ENCODE measurements at regions not wholly inside any gene's neighbourhood (a gene's known extent, or its start where the extent isn't known, plus 50 kb on each side); places are given as distances from the start of the nearest gene placed in this dataset.
A peak's percentile ranks its signal among the peaks of the same experiment; 100 is the strongest.

GRCh38 chr2:12795851-12796250 is 79.1 kb downstream of the TRIB2 start:
- no peak overlapping the region for H3K27ac ChIP-seq (ENCODE audit: insufficient read depth, low read length)
- no peak overlapping the region for H2AFZ ChIP-seq (ENCODE audit: low read length)
- no peaks in the 10 kb centered on the region for H3K27me3 ChIP-seq (ENCODE audit: control insufficient read depth, insufficient read depth, low read length)
- no peaks in the 10 kb centered on the region for H3K9me3 ChIP-seq (ENCODE audit: control insufficient read depth, insufficient read depth, low read depth, low read length)
- no peak overlapping the region for H3K4me3 ChIP-seq (replicated peaks in 1 of 4; ENCODE audit: control extremely low read depth in 1 of 4, insufficient read depth in 1 of 4, low read depth in 3 of 4, low read length in 4 of 4)
- H4K20me1 ChIP-seq (ENCODE audit: control insufficient read depth, extremely low read depth, insufficient read depth, low read length): no peaks in the 10 kb centered on the region
- no peak overlapping the region for H3K4me2 ChIP-seq (ENCODE audit: extremely low read depth, insufficient read depth, low read length)
- DNase-seq (ENCODE audit: low read depth in 2 of 2): peak in 1 of 2 donors; percentile 25
- H3K36me3 ChIP-seq (ENCODE audit: control insufficient read depth, insufficient read depth, low read length): no peaks in the 10 kb centered on the region
- no peaks in the 10 kb centered on the region for H3K4me1 ChIP-seq (ENCODE audit: control insufficient read depth, extremely low read depth, insufficient read depth, low read length)
- no peaks in the 10 kb centered on the region for H3K79me2 ChIP-seq (ENCODE audit: control insufficient read depth, insufficient read depth, low read length)
- no peak for TF ChIP-seq EZH2 (IDR thresholded peaks at IDR 0.05; ENCODE audit: low read length, missing control alignments)
- no peak for TF ChIP-seq CTCF (conservative IDR thresholded peaks at IDR 0.05 in 1 of 2, IDR thresholded peaks at IDR 0.05 in 1 of 2; ENCODE audit: low read depth in 1 of 2, low read length in 2 of 2)
- no peak overlapping the region for H3K9ac ChIP-seq (ENCODE audit: insufficient read depth, low read length)

- no peak overlapping the region for H3K27ac ChIP-seq (ENCODE audit: insufficient read depth, low read length)
- H3K4me2 ChIP-seq (ENCODE audit: extremely low read depth, insufficient read depth, low read length): no peak overlapping the region
- H3K4me3 ChIP-seq (replicated peaks in 1 of 4; ENCODE audit: control extremely low read depth in 1 of 4, insufficient read depth in 1 of 4, low read depth in 3 of 4, low read length in 4 of 4): no peak overlapping the region
- no peaks in the 10 kb centered on the region for H4K20me1 ChIP-seq (ENCODE audit: control insufficient read depth, extremely low read depth, insufficient read depth, low read length)
- no peaks in the 10 kb centered on the region for H3K9me3 ChIP-seq (ENCODE audit: control insufficient read depth, insufficient read depth, low read depth, low read length)
- no peak overlapping the region for H2AFZ ChIP-seq (ENCODE audit: low read length)
- peak; percentile 36 to 86 for DNase-seq (ENCODE audit: low read depth in 2 of 2)
- H3K79me2 ChIP-seq (ENCODE audit: control insufficient read depth, insufficient read depth, low read length): no peaks in the 10 kb centered on the region
- H3K9ac ChIP-seq (ENCODE audit: insufficient read depth, low read length): no peak overlapping the region
- TF ChIP-seq EZH2 (IDR thresholded peaks at IDR 0.05; ENCODE audit: low read length, missing control alignments): no peak
- no peak for TF ChIP-seq CTCF (conservative IDR thresholded peaks at IDR 0.05 in 1 of 2, IDR thresholded peaks at IDR 0.05 in 1 of 2; ENCODE audit: low read depth in 1 of 2, low read length in 2 of 2)
- H3K36me3 ChIP-seq (ENCODE audit: control insufficient read depth, insufficient read depth, low read length): no peaks in the 10 kb centered on the region
- no peaks in the 10 kb centered on the region for H3K27me3 ChIP-seq (ENCODE audit: control insufficient read depth, insufficient read depth, low read length)
- no peaks in the 10 kb centered on the region for H3K4me1 ChIP-seq (ENCODE audit: control insufficient read depth, extremely low read depth, insufficient read depth, low read length)
Measured at GRCh38 chr2:12796657-12797056, 79.9 kb downstream of the TRIB2 start.

GRCh38 chr2:12797815-12798214 is 81.1 kb downstream of the TRIB2 start:
- no peak overlapping the region for H3K4me3 ChIP-seq (replicated peaks in 1 of 4; ENCODE audit: control extremely low read depth in 1 of 4, insufficient read depth in 1 of 4, low read depth in 3 of 4, low read length in 4 of 4)
- TF ChIP-seq EZH2 (IDR thresholded peaks at IDR 0.05; ENCODE audit: low read length, missing control alignments): no peak
- TF ChIP-seq CTCF (conservative IDR thresholded peaks at IDR 0.05 in 1 of 2, IDR thresholded peaks at IDR 0.05 in 1 of 2; ENCODE audit: low read depth in 1 of 2, low read length in 2 of 2): no peak
- no peak overlapping the region for H3K27ac ChIP-seq (ENCODE audit: insufficient read depth, low read length)
- H3K27me3 ChIP-seq (ENCODE audit: control insufficient read depth, insufficient read depth, low read length): no peaks in the 10 kb centered on the region
- no peaks in the 10 kb centered on the region for H3K79me2 ChIP-seq (ENCODE audit: control insufficient read depth, insufficient read depth, low read length)
- no peaks in the 10 kb centered on the region for H3K4me1 ChIP-seq (ENCODE audit: control insufficient read depth, extremely low read depth, insufficient read depth, low read length)
- H3K9me3 ChIP-seq (ENCODE audit: control insufficient read depth, insufficient read depth, low read depth, low read length): no peaks in the 10 kb centered on the region
- H4K20me1 ChIP-seq (ENCODE audit: control insufficient read depth, extremely low read depth, insufficient read depth, low read length): no peaks in the 10 kb centered on the region
- H3K4me2 ChIP-seq (ENCODE audit: extremely low read depth, insufficient read depth, low read length): no peak overlapping the region
- no peak overlapping the region for H3K9ac ChIP-seq (ENCODE audit: insufficient read depth, low read length)
- no peak overlapping the region for H2AFZ ChIP-seq (ENCODE audit: low read length)
- no peaks in the 10 kb centered on the region for H3K36me3 ChIP-seq (ENCODE audit: control insufficient read depth, insufficient read depth, low read length)
- peak; percentile 36 to 88 for DNase-seq (ENCODE audit: low read depth in 2 of 2)
